Upper lobe of left lung (tissue), 4 donors: ENCODE measurements at regions not wholly inside any gene's neighbourhood (a gene's known extent, or its start where the extent isn't known, plus 50 kb on each side); places are given as distances from the start of the nearest gene placed in this dataset.

Source experiments
- EP300 ChIP-seq, 4 donors: sonication (generic); formaldehyde crosslinking; IDR thresholded peaks; one replicate each; pipeline ENCODE4 v1.5.1; 2017; ENCODE audit warnings: antibody characterized with exemption in 4 of 4, control low read depth in 2 of 4
- POLR2A ChIP-seq, 4 donors: fragments of 450-650 bp; IDR thresholded peaks; one replicate each; pipeline ENCODE4 v1.5.1; 2016 to 2017; ENCODE audit warnings: antibody characterized with exemption in 4 of 4, mild to moderate bottlenecking in 2 of 4
- POLR2AphosphoS5 ChIP-seq, 2 donors: sonication (generic); formaldehyde crosslinking; IDR thresholded peaks; one replicate each; pipeline ENCODE4 v1.5.1; 2017; ENCODE audit warnings: antibody characterized with exemption in 2 of 2
- TF ChIP-seq, protein P1 (sequence below), 6 experiments: fragments of 450-650 bp in 4 of 6; fragments of 200-600 bp in 2 of 6; sonication (generic) in 2 of 6; IDR thresholded peaks; one replicate each; pipeline ENCODE4 v1.5.1; 2016 to 2019; ENCODE audit warnings: antibody characterized with exemption in 6 of 6

GRCh38 chr2:129466389-129466788 is 513.1 kb upstream of the RAB6C start:
- TF ChIP-seq, protein P1, sequence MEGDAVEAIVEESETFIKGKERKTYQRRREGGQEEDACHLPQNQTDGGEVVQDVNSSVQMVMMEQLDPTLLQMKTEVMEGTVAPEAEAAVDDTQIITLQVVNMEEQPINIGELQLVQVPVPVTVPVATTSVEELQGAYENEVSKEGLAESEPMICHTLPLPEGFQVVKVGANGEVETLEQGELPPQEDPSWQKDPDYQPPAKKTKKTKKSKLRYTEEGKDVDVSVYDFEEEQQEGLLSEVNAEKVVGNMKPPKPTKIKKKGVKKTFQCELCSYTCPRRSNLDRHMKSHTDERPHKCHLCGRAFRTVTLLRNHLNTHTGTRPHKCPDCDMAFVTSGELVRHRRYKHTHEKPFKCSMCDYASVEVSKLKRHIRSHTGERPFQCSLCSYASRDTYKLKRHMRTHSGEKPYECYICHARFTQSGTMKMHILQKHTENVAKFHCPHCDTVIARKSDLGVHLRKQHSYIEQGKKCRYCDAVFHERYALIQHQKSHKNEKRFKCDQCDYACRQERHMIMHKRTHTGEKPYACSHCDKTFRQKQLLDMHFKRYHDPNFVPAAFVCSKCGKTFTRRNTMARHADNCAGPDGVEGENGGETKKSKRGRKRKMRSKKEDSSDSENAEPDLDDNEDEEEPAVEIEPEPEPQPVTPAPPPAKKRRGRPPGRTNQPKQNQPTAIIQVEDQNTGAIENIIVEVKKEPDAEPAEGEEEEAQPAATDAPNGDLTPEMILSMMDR (IDR thresholded peaks at IDR 0.05), result no peak
- no peak for TF ChIP-seq POLR2A (IDR thresholded peaks at IDR 0.05)
- no peak for TF ChIP-seq EP300 (IDR thresholded peaks at IDR 0.05)
- no peak for TF ChIP-seq POLR2AphosphoS5 (IDR thresholded peaks at IDR 0.05)
